ENCODE measurements at regions not wholly inside any gene's neighbourhood (a gene's known extent, or its start where the extent isn't known, plus 50 kb on each side); places are given as distances from the start of the nearest gene placed in this dataset.

DNA sequence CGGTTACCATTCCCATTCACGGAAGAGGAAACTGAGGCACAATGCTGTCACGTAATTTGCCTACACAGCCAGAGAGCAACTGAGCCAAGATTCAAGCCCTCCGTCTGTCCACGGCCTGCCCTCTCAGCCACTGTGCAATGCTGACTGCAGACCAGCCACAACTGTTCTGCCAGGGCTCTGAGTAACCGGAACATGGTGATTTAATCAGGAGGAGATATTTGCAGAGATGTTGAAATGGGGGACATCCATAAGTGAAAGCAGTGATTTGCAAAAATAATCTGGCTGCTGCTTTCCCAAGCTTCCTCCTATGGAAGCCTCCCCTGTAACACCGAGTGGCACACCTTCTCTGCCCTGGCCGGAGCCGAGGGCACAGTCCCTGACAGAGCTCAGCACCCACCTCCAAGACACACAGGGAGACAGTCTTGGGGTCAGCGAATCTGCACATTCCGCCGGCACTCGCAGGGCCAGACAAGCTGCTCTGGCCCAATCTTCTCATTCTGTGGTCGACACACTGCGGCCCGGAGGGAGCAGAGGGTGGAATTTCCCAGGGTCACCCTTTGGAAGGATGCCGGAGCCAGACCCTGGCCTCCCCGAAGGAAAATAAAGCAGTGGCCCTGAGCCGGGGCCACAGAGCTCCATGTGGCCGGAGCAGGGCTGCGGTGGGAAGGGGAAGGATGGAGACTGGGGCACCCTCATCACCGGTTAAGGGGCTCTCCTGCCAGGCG is 158.2 kb upstream of the DIO3 start:
- no peaks in the 10 kb centered on the region; the same call in 2 of the 3 replicates for H3K36me3 Mint-ChIP-seq (ENCODE audit: low read depth)
- TF ChIP-seq, protein P1, sequence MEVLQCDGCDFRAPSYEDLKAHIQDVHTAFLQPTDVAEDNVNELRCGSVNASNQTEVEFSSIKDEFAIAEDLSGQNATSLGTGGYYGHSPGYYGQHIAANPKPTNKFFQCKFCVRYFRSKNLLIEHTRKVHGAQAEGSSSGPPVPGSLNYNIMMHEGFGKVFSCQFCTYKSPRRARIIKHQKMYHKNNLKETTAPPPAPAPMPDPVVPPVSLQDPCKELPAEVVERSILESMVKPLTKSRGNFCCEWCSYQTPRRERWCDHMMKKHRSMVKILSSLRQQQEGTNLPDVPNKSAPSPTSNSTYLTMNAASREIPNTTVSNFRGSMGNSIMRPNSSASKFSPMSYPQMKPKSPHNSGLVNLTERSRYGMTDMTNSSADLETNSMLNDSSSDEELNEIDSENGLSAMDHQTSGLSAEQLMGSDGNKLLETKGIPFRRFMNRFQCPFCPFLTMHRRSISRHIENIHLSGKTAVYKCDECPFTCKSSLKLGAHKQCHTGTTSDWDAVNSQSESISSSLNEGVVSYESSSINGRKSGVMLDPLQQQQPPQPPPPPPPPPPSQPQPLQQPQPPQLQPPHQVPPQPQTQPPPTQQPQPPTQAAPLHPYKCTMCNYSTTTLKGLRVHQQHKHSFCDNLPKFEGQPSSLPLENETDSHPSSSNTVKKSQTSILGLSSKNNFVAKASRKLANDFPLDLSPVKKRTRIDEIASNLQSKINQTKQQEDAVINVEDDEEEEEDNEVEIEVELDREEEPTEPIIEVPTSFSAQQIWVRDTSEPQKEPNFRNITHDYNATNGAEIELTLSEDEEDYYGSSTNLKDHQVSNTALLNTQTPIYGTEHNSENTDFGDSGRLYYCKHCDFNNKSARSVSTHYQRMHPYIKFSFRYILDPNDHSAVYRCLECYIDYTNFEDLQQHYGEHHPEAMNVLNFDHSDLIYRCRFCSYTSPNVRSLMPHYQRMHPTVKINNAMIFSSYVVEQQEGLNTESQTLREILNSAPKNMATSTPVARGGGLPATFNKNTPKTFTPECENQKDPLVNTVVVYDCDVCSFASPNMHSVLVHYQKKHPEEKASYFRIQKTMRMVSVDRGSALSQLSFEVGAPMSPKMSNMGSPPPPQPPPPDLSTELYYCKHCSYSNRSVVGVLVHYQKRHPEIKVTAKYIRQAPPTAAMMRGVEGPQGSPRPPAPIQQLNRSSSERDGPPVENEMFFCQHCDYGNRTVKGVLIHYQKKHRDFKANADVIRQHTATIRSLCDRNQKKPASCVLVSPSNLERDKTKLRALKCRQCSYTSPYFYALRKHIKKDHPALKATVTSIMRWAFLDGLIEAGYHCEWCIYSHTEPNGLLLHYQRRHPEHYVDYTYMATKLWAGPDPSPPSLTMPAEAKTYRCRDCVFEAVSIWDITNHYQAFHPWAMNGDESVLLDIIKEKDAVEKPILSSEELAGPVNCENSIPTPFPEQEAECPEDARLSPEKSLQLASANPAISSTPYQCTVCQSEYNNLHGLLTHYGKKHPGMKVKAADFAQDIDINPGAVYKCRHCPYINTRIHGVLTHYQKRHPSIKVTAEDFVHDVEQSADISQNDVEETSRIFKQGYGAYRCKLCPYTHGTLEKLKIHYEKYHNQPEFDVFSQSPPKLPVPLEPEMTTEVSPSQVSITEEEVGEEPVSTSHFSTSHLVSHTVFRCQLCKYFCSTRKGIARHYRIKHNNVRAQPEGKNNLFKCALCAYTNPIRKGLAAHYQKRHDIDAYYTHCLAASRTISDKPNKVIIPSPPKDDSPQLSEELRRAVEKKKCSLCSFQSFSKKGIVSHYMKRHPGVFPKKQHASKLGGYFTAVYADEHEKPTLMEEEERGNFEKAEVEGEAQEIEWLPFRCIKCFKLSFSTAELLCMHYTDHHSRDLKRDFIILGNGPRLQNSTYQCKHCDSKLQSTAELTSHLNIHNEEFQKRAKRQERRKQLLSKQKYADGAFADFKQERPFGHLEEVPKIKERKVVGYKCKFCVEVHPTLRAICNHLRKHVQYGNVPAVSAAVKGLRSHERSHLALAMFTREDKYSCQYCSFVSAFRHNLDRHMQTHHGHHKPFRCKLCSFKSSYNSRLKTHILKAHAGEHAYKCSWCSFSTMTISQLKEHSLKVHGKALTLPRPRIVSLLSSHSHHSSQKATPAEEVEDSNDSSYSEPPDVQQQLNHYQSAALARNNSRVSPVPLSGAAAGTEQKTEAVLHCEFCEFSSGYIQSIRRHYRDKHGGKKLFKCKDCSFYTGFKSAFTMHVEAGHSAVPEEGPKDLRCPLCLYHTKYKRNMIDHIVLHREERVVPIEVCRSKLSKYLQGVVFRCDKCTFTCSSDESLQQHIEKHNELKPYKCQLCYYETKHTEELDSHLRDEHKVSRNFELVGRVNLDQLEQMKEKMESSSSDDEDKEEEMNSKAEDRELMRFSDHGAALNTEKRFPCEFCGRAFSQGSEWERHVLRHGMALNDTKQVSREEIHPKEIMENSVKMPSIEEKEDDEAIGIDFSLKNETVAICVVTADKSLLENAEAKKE (CRISPR knock-in tag; IDR thresholded peaks at IDR 0.05), result no peak
- no peak for TF ChIP-seq EZH2 (IDR thresholded peaks at IDR 0.05; ENCODE audit: low read depth, unreplicated experiment)
- TF ChIP-seq, protein P2, sequence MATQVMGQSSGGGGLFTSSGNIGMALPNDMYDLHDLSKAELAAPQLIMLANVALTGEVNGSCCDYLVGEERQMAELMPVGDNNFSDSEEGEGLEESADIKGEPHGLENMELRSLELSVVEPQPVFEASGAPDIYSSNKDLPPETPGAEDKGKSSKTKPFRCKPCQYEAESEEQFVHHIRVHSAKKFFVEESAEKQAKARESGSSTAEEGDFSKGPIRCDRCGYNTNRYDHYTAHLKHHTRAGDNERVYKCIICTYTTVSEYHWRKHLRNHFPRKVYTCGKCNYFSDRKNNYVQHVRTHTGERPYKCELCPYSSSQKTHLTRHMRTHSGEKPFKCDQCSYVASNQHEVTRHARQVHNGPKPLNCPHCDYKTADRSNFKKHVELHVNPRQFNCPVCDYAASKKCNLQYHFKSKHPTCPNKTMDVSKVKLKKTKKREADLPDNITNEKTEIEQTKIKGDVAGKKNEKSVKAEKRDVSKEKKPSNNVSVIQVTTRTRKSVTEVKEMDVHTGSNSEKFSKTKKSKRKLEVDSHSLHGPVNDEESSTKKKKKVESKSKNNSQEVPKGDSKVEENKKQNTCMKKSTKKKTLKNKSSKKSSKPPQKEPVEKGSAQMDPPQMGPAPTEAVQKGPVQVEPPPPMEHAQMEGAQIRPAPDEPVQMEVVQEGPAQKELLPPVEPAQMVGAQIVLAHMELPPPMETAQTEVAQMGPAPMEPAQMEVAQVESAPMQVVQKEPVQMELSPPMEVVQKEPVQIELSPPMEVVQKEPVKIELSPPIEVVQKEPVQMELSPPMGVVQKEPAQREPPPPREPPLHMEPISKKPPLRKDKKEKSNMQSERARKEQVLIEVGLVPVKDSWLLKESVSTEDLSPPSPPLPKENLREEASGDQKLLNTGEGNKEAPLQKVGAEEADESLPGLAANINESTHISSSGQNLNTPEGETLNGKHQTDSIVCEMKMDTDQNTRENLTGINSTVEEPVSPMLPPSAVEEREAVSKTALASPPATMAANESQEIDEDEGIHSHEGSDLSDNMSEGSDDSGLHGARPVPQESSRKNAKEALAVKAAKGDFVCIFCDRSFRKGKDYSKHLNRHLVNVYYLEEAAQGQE (IDR thresholded peaks at IDR 0.05; ENCODE audit: unreplicated experiment), result no peak
- no peak for TF ChIP-seq NANOG (IDR thresholded peaks at IDR 0.05; ENCODE audit: borderline replicate concordance)
- no peak for TF ChIP-seq EZH2phosphoT487 (IDR thresholded peaks at IDR 0.05; ENCODE audit: unreplicated experiment)
- TF ChIP-seq, protein P3, sequence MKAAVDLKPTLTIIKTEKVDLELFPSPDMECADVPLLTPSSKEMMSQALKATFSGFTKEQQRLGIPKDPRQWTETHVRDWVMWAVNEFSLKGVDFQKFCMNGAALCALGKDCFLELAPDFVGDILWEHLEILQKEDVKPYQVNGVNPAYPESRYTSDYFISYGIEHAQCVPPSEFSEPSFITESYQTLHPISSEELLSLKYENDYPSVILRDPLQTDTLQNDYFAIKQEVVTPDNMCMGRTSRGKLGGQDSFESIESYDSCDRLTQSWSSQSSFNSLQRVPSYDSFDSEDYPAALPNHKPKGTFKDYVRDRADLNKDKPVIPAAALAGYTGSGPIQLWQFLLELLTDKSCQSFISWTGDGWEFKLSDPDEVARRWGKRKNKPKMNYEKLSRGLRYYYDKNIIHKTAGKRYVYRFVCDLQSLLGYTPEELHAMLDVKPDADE (IDR thresholded peaks at IDR 0.05), result no peak
- no peak for TF ChIP-seq POLR2AphosphoS5 (IDR thresholded peaks at IDR 0.05; ENCODE audit: low read depth)
- no peak for TF ChIP-seq JUNB (IDR thresholded peaks at IDR 0.05; ENCODE audit: unreplicated experiment)
- no peak overlapping the region for H3K27ac ChIP-seq (ENCODE audit: low read depth)

More for the DNA sequence above, 158.2 kb upstream of the DIO3 start:
- Histone ChIP-seq H3K79me2 (replicated peaks; ENCODE audit: insufficient read depth) (no peaks in the 10 kb centered on the region), H2AFZ (no peak overlapping the region), H3K4me3 (no peak overlapping the region), H4K20me1 (replicated peaks; ENCODE audit: insufficient read depth) (no peaks in the 10 kb centered on the region), H3K27me3 (ENCODE audit: insufficient read depth) (no peaks in the 10 kb centered on the region), H3K9me2 (ENCODE audit: insufficient read depth) (no peaks in the 10 kb centered on the region), H3K36me3 (ENCODE audit: insufficient read depth) (no peaks in the 10 kb centered on the region), H3F3A (replicated peaks; ENCODE audit: low read depth) (no peaks in the 10 kb centered on the region), H3K4me1 (ENCODE audit: insufficient read depth) (no peaks in the 10 kb centered on the region), H3K4me2 (no peak overlapping the region)
- peaks cover 12% of the 10 kb centered on the region for H3K4me1 Mint-ChIP-seq
- H3K9me3 Mint-ChIP-seq, result no peaks in the 10 kb centered on the region; the same call in 2 of the 3 replicates
- ATAC-seq, result no peak
- peaks cover 12% of the 10 kb centered on the region for H3K27me3 Mint-ChIP-seq (ENCODE audit: insufficient read depth, low read depth, poor library complexity)
- no peak overlapping the region for H3K27ac Mint-ChIP-seq
- no peak for DNase-seq (ENCODE audit: low spot score)
- no peak overlapping the region for H3K4me3 Mint-ChIP-seq
